Kidney capillary endothelial cell (primary cell): ENCODE measurements at regions not wholly inside any gene's neighbourhood (a gene's known extent, or its start where the extent isn't known, plus 50 kb on each side); places are given as distances from the start of the nearest gene placed in this dataset.
"Not testable (repeated sequence)": the region's sequence is repeated elsewhere in the genome, so short reads cannot be mapped to it uniquely, and the experiment has no call there.

Source experiments
- DNase-seq: peaks from one replicate; pipeline ENCODE4 v3.0.0-alpha.2; 2018; ENCODE audit warnings: low spot score

- DNase-seq = no peak
These were observed 122.8 kb downstream of the ZNF365 start for GRCh38 chr10:62496925-62497324.

- no peak for DNase-seq
These were observed 124.1 kb downstream of the ZNF365 start for GRCh38 chr10:62498271-62498670.

GRCh38 chr10:62500116-62500515 is 125.9 kb downstream of the ZNF365 start:
- DNase-seq = not testable (repeated sequence)

- no peak for DNase-seq
These were observed 127.4 kb downstream of the ZNF365 start for GRCh38 chr10:62501547-62501946.

- DNase-seq = no peak
These were observed 128.9 kb downstream of the ZNF365 start for GRCh38 chr10:62502995-62503613.

- DNase-seq = no peak
These were observed 129.7 kb downstream of the ZNF365 start for GRCh38 chr10:62503872-62504271.

GRCh38 chr10:62506371-62506770 is 132.2 kb downstream of the ZNF365 start:
- no peak for DNase-seq

GRCh38 chr10:62511238-62511637 is 137.1 kb downstream of the ZNF365 start:
- no peak for DNase-seq

GRCh38 chr10:62511656-62512055 is 137.5 kb downstream of the ZNF365 start:
- no peak for DNase-seq

- DNase-seq = no peak
These were observed 138.7 kb downstream of the ZNF365 start for GRCh38 chr10:62512732-62513475.

- no peak for DNase-seq
These were observed 140.0 kb downstream of the ZNF365 start for GRCh38 chr10:62514079-62514693.

- DNase-seq = no peak
These were observed 143.1 kb downstream of the ZNF365 start for GRCh38 chr10:62517252-62517651.

- no peak for DNase-seq
These were observed 153.1 kb downstream of the ZNF365 start for GRCh38 chr10:62527019-62527827.

GRCh38 chr10:62528441-62528840 is 154.3 kb downstream of the ZNF365 start:
- DNase-seq = no peak

GRCh38 chr10:62529396-62529795 is 155.2 kb downstream of the ZNF365 start:
- DNase-seq = no peak

GRCh38 chr10:62534031-62534430 is 159.9 kb downstream of the ZNF365 start:
- DNase-seq = no peak

GRCh38 chr10:62538606-62539005 is 164.4 kb downstream of the ZNF365 start:
- no peak for DNase-seq

GRCh38 chr10:62540389-62540788 is 166.2 kb downstream of the ZNF365 start:
- DNase-seq = no peak

- DNase-seq = no peak
These were observed 167.6 kb downstream of the ZNF365 start for GRCh38 chr10:62541811-62542210.

- no peak for DNase-seq
These were observed 169.6 kb downstream of the ZNF365 start for GRCh38 chr10:62543571-62544355.

- DNase-seq = no peak
These were observed 171.2 kb downstream of the ZNF365 start for GRCh38 chr10:62545160-62546066.
